Mesenchymal stem cell (in vitro differentiated cells and primary cell): ENCODE measurements at regions not wholly inside any gene's neighbourhood (a gene's known extent, or its start where the extent isn't known, plus 50 kb on each side); places are given as distances from the start of the nearest gene placed in this dataset.

Experiments
- DNase-seq: peaks from one replicate; pipeline ENCODE4 v3.0.0-alpha.2; 2013
- H2AFZ ChIP-seq: one replicate; pipeline ENCODE4 v1.6.1; 2013; ENCODE audit warnings: low read depth, mild to moderate bottlenecking, control low read depth, inconsistent platforms, low read length, moderate library complexity
- H2AK5ac ChIP-seq: 2 replicates; pipeline ENCODE4 v1.6.1; 2013; ENCODE audit warnings: low read length, moderate library complexity, mild to moderate bottlenecking, inconsistent platforms; ENCODE audit not compliant: severe bottlenecking
- H2BK120ac ChIP-seq: one replicate; pipeline ENCODE4 v1.6.1; 2013; ENCODE audit warnings: low read depth, mild to moderate bottlenecking, inconsistent platforms, low read length, moderate library complexity
- H2BK12ac ChIP-seq, 2 experiments: one replicate each; pipeline ENCODE4 v1.6.1; 2013; ENCODE audit warnings: inconsistent platforms in 2 of 2, low read length in 2 of 2, mild to moderate bottlenecking in 2 of 2, moderate library complexity in 2 of 2, control low read depth in 1 of 2
- H2BK15ac ChIP-seq: one replicate; pipeline ENCODE4 v1.6.1; 2013; ENCODE audit warnings: mild to moderate bottlenecking, low read depth, inconsistent platforms; ENCODE audit not compliant: poor library complexity, severe bottlenecking
- H2BK5ac ChIP-seq: 2 replicates; pipeline ENCODE4 v1.6.1; 2013; ENCODE audit warnings: low read depth, mild to moderate bottlenecking, low read length, control low read depth, inconsistent platforms; ENCODE audit not compliant: poor library complexity, severe bottlenecking
- H3K14ac ChIP-seq, 2 experiments: one replicate each; pipeline ENCODE4 v1.6.1; 2013; ENCODE audit warnings: inconsistent platforms in 2 of 2, low read length in 2 of 2, control low read depth in 1 of 2, mild to moderate bottlenecking in 1 of 2, moderate library complexity in 1 of 2
- H3K18ac ChIP-seq, 2 experiments: one replicate each; pipeline ENCODE4 v1.6.1; 2013; ENCODE audit warnings: inconsistent platforms in 2 of 2, low read length in 2 of 2, control low read depth in 1 of 2, low read depth in 1 of 2, mild to moderate bottlenecking in 1 of 2
- H3K23ac ChIP-seq, 2 experiments: one replicate each; pipeline ENCODE4 v1.6.1; 2013; ENCODE audit warnings: inconsistent platforms in 2 of 2, low read length in 2 of 2, mild to moderate bottlenecking in 2 of 2, moderate library complexity in 2 of 2, control low read depth in 1 of 2
- H3K27ac ChIP-seq: 2 replicates; pipeline ENCODE4 v1.5.1; 2013; ENCODE audit warnings: mild to moderate bottlenecking, moderate library complexity, low read length, control low read depth, inconsistent platforms; ENCODE audit not compliant: poor library complexity, severe bottlenecking
- H3K27me3 ChIP-seq, 2 experiments: 2 replicates each; pipeline versions ENCODE4 v1.6.1 to v1.7.0; 2013; ENCODE audit warnings: low read length in 2 of 2, mild to moderate bottlenecking in 2 of 2, moderate library complexity in 2 of 2, control low read depth in 1 of 2, inconsistent platforms in 1 of 2; ENCODE audit not compliant: control insufficient read depth in 1 of 2, insufficient read depth in 1 of 2
- H3K36me3 ChIP-seq, 2 experiments: 2 replicates each; pipeline versions ENCODE4 v1.6.1 to v1.7.0; 2013; ENCODE audit warnings: low read length in 2 of 2, control low read depth in 1 of 2, inconsistent platforms in 1 of 2, low read depth in 1 of 2, mild to moderate bottlenecking in 1 of 2; ENCODE audit not compliant: insufficient read depth in 2 of 2, control insufficient read depth in 1 of 2
- H3K4ac ChIP-seq, 2 experiments: one replicate each; pipeline ENCODE4 v1.6.1; 2013; ENCODE audit warnings: inconsistent platforms in 2 of 2, low read length in 2 of 2, mild to moderate bottlenecking in 2 of 2, moderate library complexity in 2 of 2, control low read depth in 1 of 2, low read depth in 1 of 2
- H3K4me1 ChIP-seq: 2 replicates; pipeline ENCODE4 v1.6.1; 2013; ENCODE audit warnings: low read depth, low read length, control low read depth; ENCODE audit not compliant: control insufficient read depth, insufficient read depth
- H3K4me2 ChIP-seq: 2 replicates; pipeline ENCODE4 v1.6.1; 2013; ENCODE audit warnings: low read length, mild to moderate bottlenecking, inconsistent platforms; ENCODE audit not compliant: poor library complexity, severe bottlenecking
- H3K4me3 ChIP-seq, 2 experiments: 2 replicates each; pipeline versions ENCODE4 v1.5.1 to v1.7.0; 2013; ENCODE audit warnings: low read length in 2 of 2, mild to moderate bottlenecking in 2 of 2, control low read depth in 1 of 2, low read depth in 1 of 2; ENCODE audit not compliant: insufficient read depth in 1 of 2
- H3K79me1 ChIP-seq: replicated peaks from 2 replicates; pipeline ENCODE4 v1.6.1; 2013; ENCODE audit warnings: mild to moderate bottlenecking, control low read depth, low read length, inconsistent platforms; ENCODE audit not compliant: poor library complexity, severe bottlenecking
- H3K9ac ChIP-seq: 2 replicates; pipeline ENCODE4 v1.7.0; 2013; ENCODE audit warnings: mild to moderate bottlenecking, low read length, moderate library complexity
- H3K9me3 ChIP-seq: 2 replicates; pipeline ENCODE4 v1.7.0; 2013; ENCODE audit warnings: mild to moderate bottlenecking, low read length; ENCODE audit not compliant: control insufficient read depth
- H4K8ac ChIP-seq: one replicate; pipeline ENCODE4 v1.6.1; 2013; ENCODE audit warnings: inconsistent platforms, mild to moderate bottlenecking, low read length, moderate library complexity
- H4K91ac ChIP-seq: one replicate; pipeline ENCODE4 v1.6.1; 2013; ENCODE audit warnings: mild to moderate bottlenecking, low read length, inconsistent platforms
- WGBS: methylation state at CpG from one replicate; pipeline ENCODE4 v1.1.7; 2013; ENCODE audit warnings: mixed read lengths; 5-methylcytosine and 5-hydroxymethylcytosine counted together

- H3K14ac ChIP-seq = no peak overlapping the region
- no peak overlapping the region for H3K4me2 ChIP-seq
- WGBS = 84% methylated on average over 3 of the region's 3 CpGs
- H2BK5ac ChIP-seq = no peak overlapping the region
- H3K23ac ChIP-seq = no peak overlapping the region
- no peak overlapping the region for H2BK12ac ChIP-seq
- H3K4ac ChIP-seq = no peak overlapping the region
- no peaks in the 10 kb centered on the region for H3K79me1 ChIP-seq
- H2BK120ac ChIP-seq = no peak overlapping the region
- no peak overlapping the region for H2AFZ ChIP-seq
- peaks cover 13% of the 10 kb centered on the region for H3K9me3 ChIP-seq
- DNase-seq = peak; percentile 18
- no peak overlapping the region for H2BK15ac ChIP-seq
- H3K27ac ChIP-seq = no peak overlapping the region
- H3K4me3 ChIP-seq = no peak overlapping the region
- H4K8ac ChIP-seq = no peak overlapping the region
- no peak overlapping the region for H4K91ac ChIP-seq
- no peaks in the 10 kb centered on the region for H3K36me3 ChIP-seq
- no peak overlapping the region for H3K18ac ChIP-seq
- H3K27me3 ChIP-seq = no peaks in the 10 kb centered on the region
- no peak overlapping the region for H2AK5ac ChIP-seq
- no peaks in the 10 kb centered on the region for H3K4me1 ChIP-seq
- H3K9ac ChIP-seq = no peak overlapping the region
Measured at GRCh38 chr21:16040601-16041000, 310.8 kb downstream of the USP25 start.

- Histone ChIP-seq H3K4me2 (no peak overlapping the region), H3K4me1 (no peaks in the 10 kb centered on the region)
Measured at GRCh38 chr21:16044676-16045075, 314.9 kb downstream of the USP25 start.

GRCh38 chr21:16046656-16047330 lies 317.0 kb downstream of the USP25 start:
- no peak overlapping the region for H4K91ac ChIP-seq

More at GRCh38 chr21:16044676-16045075, 314.9 kb downstream of the USP25 start:
- no peak overlapping the region for H2BK120ac ChIP-seq
- no peak overlapping the region for H3K4me3 ChIP-seq
- H2AK5ac ChIP-seq = no peak overlapping the region
- H3K27ac ChIP-seq = no peak overlapping the region
- H3K4ac ChIP-seq = no peak overlapping the region
- no peak overlapping the region for H2AFZ ChIP-seq
- no peak overlapping the region for H2BK5ac ChIP-seq
- H3K23ac ChIP-seq = no peak overlapping the region
- H3K36me3 ChIP-seq = no peaks in the 10 kb centered on the region
- DNase-seq = no peak
- no peak overlapping the region for H2BK15ac ChIP-seq
- no peaks in the 10 kb centered on the region for H3K79me1 ChIP-seq
- no peak overlapping the region for H4K8ac ChIP-seq
- no peaks in the 10 kb centered on the region for H3K27me3 ChIP-seq
- no peak overlapping the region for H3K18ac ChIP-seq
- H2BK12ac ChIP-seq = no peak overlapping the region
- H4K91ac ChIP-seq = no peak overlapping the region
- H3K9ac ChIP-seq = no peak overlapping the region
- no peak overlapping the region for H3K14ac ChIP-seq
- peaks cover 11% of the 10 kb centered on the region for H3K9me3 ChIP-seq

GRCh38 chr21:16047904-16048303 lies 318.1 kb downstream of the USP25 start:
- H2BK15ac ChIP-seq = no peak overlapping the region
- no peak overlapping the region for H3K4ac ChIP-seq
- DNase-seq = no peak
- H3K4me3 ChIP-seq = no peak overlapping the region
- H3K27ac ChIP-seq = no peak overlapping the region
- no peak overlapping the region for H2BK5ac ChIP-seq
- WGBS = 97% methylated on average over 2 of the region's 3 CpGs
- H4K91ac ChIP-seq = no peak overlapping the region
- H3K14ac ChIP-seq = no peak overlapping the region
- no peak overlapping the region for H4K8ac ChIP-seq
- H3K18ac ChIP-seq = no peak overlapping the region
- H2AFZ ChIP-seq = no peak overlapping the region
- H3K23ac ChIP-seq = no peak overlapping the region
- no peaks in the 10 kb centered on the region for H3K36me3 ChIP-seq
- no peaks in the 10 kb centered on the region for H3K9me3 ChIP-seq
- no peak overlapping the region for H2AK5ac ChIP-seq
- H2BK120ac ChIP-seq = no peak overlapping the region
- no peaks in the 10 kb centered on the region for H3K79me1 ChIP-seq
- H3K9ac ChIP-seq = no peak overlapping the region
- no peak overlapping the region for H3K4me2 ChIP-seq
- no peaks in the 10 kb centered on the region for H3K27me3 ChIP-seq
- no peak overlapping the region for H2BK12ac ChIP-seq
- H3K4me1 ChIP-seq = no peaks in the 10 kb centered on the region

More at GRCh38 chr21:16046656-16047330, 317.0 kb downstream of the USP25 start:
- Histone ChIP-seq H2BK120ac (no peak overlapping the region), H3K4me3 (no peak overlapping the region), H4K8ac (no peak overlapping the region), H3K4me1 (no peaks in the 10 kb centered on the region), H2BK5ac (no peak overlapping the region), H2AFZ (no peak overlapping the region), H2BK15ac (no peak overlapping the region), H3K79me1 (no peaks in the 10 kb centered on the region), H3K27me3 (no peaks in the 10 kb centered on the region), H3K36me3 (no peaks in the 10 kb centered on the region), H3K4me2 (no peak overlapping the region), H2BK12ac (no peak overlapping the region), H3K4ac (no peak overlapping the region), H3K14ac (no peak overlapping the region), H2AK5ac (no peak overlapping the region), H3K18ac (no peak overlapping the region), H3K23ac (no peak overlapping the region), H3K9ac (no peak overlapping the region), H3K9me3 (no peaks in the 10 kb centered on the region), H3K27ac (no peak overlapping the region)
- 24% methylated on average over 4 of the region's 5 CpGs for WGBS
- DNase-seq = peak; percentile 1
